Large intestine (tissue), 3 donors: ENCODE measurements at regions not wholly inside any gene's neighbourhood (a gene's known extent, or its start where the extent isn't known, plus 50 kb on each side); places are given as distances from the start of the nearest gene placed in this dataset.

Experiments
- DNase-seq, 2 donors: peaks; one replicate each; pipeline versions ENCODE4 v3.0.0 to v3.0.0-alpha.2; 2013
- H3K27ac ChIP-seq: one replicate; pipeline ENCODE4 v1.5.1; 2013; ENCODE audit warnings: low read length
- H3K27me3 ChIP-seq: 2 replicates; pipeline ENCODE4 v1.6.1; 2013; ENCODE audit warnings: low read length; ENCODE audit not compliant: control insufficient read depth, insufficient read depth
- H3K36me3 ChIP-seq: 2 replicates; pipeline ENCODE4 v1.6.1; 2013; ENCODE audit warnings: low read length; ENCODE audit not compliant: control insufficient read depth, insufficient read depth
- H3K4me1 ChIP-seq: one replicate; pipeline ENCODE4 v1.6.1; 2013; ENCODE audit warnings: low read length; ENCODE audit not compliant: control insufficient read depth, insufficient read depth
- H3K4me3 ChIP-seq: one replicate; pipeline ENCODE4 v1.5.1; 2013; ENCODE audit warnings: low read length
- H3K9me3 ChIP-seq: one replicate; pipeline ENCODE4 v1.6.1; 2013; ENCODE audit warnings: mild to moderate bottlenecking, low read depth, low read length, moderate library complexity; ENCODE audit not compliant: control insufficient read depth
- WGBS: methylation state at CpG from one replicate; pipeline ENCODE4 v1.1.5; 2013; ENCODE audit warnings: low lambda C conversion rate; ENCODE audit not compliant: insufficient coverage; 5-methylcytosine and 5-hydroxymethylcytosine counted together

DNA sequence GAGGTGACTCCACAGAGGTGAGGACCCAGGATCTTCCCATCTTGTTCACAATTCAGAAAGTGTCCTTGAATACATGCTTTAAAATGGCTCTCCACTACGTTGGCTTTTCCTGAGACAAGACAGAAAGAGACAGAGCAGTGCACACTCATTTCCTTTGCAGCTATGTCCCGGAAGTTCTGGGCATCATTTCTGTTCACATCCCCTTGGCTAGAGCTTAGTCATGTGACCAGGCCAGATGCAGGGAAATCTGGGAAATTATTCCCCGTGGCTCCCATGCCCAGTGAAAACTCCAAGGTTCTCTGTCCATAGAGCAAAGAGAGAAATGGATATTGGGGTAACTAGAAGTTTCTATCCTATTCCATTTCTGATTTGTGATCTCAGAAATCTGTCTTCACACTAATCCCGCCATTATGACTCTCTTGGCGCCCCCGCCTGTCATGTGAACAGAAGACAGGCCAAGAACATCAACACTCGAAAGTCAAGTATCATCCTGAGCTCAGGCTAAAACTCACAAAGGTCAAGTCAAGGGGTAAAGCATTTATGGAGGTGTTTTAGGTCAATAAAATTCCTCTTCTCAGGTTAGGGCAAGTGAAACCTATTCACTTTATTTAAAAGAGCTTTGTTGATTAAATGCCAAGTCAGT is 251.4 kb upstream of the HABP2 start:
- 81% methylated on average over 4 of the region's 7 CpGs for WGBS
- Histone ChIP-seq H3K27ac (no peak overlapping the region), H3K4me3 (no peak overlapping the region), H3K9me3 (no peaks in the 10 kb centered on the region), H3K4me1 (no peaks in the 10 kb centered on the region), H3K27me3 (peaks cover 8% of the 10 kb centered on the region), H3K36me3 (no peaks in the 10 kb centered on the region)
- no peak for DNase-seq

DNA sequence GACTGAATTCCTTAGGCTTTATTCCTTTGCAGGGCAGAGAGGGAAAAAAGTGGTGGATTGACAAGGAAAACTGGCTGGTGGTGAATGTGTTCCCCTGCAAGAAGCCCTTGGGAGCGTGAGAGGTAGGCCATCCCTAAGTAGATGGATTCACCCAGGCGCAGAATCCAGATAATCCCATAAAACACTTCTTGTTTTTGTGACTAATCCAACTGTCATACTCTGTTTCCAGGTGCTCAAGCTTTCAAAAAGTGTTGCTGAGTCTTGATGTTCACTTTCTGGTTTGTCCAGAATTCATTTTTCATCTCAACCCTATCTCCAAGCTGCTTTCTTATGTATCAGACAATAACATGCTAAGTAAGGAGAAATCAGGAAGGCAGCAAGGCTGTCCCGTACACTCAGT is 250.8 kb upstream of the HABP2 start:
- Histone ChIP-seq H3K36me3 (no peaks in the 10 kb centered on the region), H3K4me3 (no peak overlapping the region), H3K4me1 (no peaks in the 10 kb centered on the region), H3K27me3 (peaks cover 8% of the 10 kb centered on the region), H3K27ac (no peak overlapping the region), H3K9me3 (no peaks in the 10 kb centered on the region)
- no CpG with 5 or more reads among the region's 3 CpGs for WGBS
- no peak for DNase-seq

DNA sequence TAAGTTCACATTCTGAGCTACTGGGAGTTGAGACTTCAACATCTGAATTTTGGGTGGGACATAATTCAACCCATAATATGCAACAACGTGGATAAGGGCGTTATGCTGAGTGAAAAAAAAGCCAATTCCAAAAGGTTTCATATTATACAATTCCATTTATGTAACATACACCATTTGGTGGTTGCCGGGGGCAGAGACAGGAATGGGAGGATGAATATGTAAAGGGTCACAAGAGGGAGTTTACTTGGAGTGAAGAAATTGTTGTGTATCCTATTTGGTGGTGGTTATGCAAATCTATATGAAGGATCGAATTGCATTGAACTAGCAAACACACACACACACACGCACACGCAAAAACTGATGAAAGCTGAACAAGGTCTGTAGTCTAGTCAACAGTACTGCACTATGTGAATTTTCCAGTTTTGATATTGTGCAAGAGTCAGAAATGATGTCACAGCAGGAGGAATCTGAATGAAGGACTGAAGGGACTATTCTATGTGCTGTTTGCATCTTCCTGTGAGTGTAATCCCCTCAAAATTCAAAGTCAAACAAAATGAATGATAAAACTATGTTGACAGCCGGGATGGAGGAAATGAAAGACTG is 249.2 kb upstream of the HABP2 start:
- no peaks in the 10 kb centered on the region for H3K4me1 ChIP-seq
- peaks cover 8% of the 10 kb centered on the region for H3K27me3 ChIP-seq
- 40% methylated on average over 1 of the region's 7 CpGs for WGBS
- no peak for DNase-seq
- H3K4me3 ChIP-seq, result no peak overlapping the region
- H3K36me3 ChIP-seq, result no peaks in the 10 kb centered on the region
- no peaks in the 10 kb centered on the region for H3K9me3 ChIP-seq
- H3K27ac ChIP-seq, result no peak overlapping the region

DNA sequence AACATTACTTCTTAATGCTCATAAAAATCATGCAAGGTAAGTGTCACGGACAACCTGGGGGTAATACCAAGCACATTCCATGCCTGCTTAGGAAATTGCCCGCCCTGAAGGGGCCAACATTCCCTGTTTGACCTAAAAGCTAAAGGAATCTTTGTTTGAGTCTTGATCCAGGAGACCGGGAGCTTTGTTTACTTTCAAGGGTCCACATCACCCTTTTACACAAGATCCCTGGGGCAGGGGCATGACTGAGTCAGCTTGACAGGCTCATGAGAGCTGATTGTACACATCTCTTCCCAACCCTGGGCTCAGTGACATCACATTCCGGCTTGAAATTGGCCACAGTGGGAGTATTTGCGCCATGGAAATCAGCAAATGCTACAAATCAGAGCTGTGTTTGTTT is 248.1 kb upstream of the HABP2 start:
- DNase-seq, result no peak
- Histone ChIP-seq H3K4me3 (no peak overlapping the region), H3K36me3 (no peaks in the 10 kb centered on the region), H3K9me3 (no peaks in the 10 kb centered on the region), H3K27ac (no peak overlapping the region), H3K4me1 (no peaks in the 10 kb centered on the region), H3K27me3 (peaks cover 8% of the 10 kb centered on the region)
- WGBS, result 60% methylated on average over 1 of the region's 5 CpGs

DNA sequence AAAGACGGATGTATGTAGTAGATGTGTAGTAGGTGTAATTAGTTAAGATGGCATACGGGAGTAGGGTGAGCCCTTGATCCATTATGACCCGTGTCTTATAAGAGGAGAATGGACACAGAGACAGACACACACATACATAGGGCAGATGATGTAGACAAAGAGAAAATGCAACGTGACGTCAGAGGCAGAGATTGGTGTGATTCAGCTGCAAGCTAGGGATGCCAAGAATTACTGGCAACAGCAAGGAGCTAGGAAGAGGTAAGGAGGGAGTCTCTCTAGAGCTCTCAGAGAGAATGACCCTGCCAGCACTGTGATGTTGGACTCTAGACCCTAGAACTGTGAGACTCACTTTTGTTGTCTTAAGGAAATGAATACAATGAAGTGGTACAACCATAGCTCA is 247.0 kb upstream of the HABP2 start:
- no peaks in the 10 kb centered on the region for H3K9me3 ChIP-seq
- no peak for DNase-seq

DNA sequence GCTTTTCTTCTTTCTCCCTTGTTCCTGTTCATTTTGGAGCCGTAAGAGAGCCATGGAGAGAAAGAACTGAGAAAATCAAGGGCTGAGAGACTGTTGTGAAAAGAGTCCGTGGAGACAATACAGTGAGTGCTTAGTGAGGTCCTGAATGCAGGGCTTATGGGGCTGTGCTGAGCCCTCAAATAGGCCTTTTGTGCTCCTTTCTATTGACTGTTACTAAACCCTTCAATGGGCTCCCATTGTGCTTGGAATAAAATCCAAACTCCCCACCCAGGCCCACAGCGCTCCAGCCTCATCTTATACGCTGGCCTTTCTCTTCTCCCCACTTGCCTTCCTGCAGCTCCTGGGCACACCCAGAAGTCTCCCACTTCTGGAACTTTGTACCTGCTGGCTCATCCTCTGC is 243.1 kb upstream of the HABP2 start:
- no peak for DNase-seq
- no peaks in the 10 kb centered on the region for H3K4me1 ChIP-seq
- 100% methylated on average over 1 of the region's 4 CpGs for WGBS
- no peaks in the 10 kb centered on the region for H3K9me3 ChIP-seq
- peaks cover 2% of the 10 kb centered on the region for H3K27me3 ChIP-seq
- H3K36me3 ChIP-seq, result no peaks in the 10 kb centered on the region
- no peak overlapping the region for H3K27ac ChIP-seq
- H3K4me3 ChIP-seq, result no peak overlapping the region

More for the DNA sequence above, 247.0 kb upstream of the HABP2 start:
- Histone ChIP-seq H3K27me3 (peaks cover 8% of the 10 kb centered on the region), H3K4me3 (no peak overlapping the region), H3K4me1 (no peaks in the 10 kb centered on the region), H3K36me3 (no peaks in the 10 kb centered on the region), H3K27ac (no peak overlapping the region)
- no CpG with 5 or more reads among the region's 5 CpGs for WGBS

DNA sequence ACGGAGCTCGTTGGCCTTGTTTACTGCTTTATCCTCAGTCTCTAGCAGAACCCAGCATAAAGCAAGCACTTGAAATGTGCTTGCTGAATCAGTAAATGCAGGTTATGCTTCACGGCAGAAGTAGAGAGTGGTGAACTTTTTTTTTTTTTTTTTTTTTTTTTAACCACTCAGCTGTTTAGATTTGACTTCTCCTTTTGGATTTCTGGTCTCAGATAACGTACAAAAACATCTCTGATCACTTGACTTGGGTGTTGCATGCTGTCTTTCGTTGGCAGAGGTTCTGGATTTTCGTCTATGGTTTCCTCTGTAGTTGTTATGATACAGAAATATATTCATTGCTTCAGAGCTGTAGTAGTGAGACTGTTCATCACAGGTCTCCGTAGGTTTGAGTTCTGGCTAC is 242.5 kb upstream of the HABP2 start:
- Histone ChIP-seq H3K27me3 (no peaks in the 10 kb centered on the region), H3K36me3 (no peaks in the 10 kb centered on the region), H3K27ac (no peak overlapping the region), H3K9me3 (no peaks in the 10 kb centered on the region), H3K4me1 (no peaks in the 10 kb centered on the region), H3K4me3 (no peak overlapping the region)
- no CpG with 5 or more reads among the region's 7 CpGs for WGBS
- DNase-seq, result no peak

DNA sequence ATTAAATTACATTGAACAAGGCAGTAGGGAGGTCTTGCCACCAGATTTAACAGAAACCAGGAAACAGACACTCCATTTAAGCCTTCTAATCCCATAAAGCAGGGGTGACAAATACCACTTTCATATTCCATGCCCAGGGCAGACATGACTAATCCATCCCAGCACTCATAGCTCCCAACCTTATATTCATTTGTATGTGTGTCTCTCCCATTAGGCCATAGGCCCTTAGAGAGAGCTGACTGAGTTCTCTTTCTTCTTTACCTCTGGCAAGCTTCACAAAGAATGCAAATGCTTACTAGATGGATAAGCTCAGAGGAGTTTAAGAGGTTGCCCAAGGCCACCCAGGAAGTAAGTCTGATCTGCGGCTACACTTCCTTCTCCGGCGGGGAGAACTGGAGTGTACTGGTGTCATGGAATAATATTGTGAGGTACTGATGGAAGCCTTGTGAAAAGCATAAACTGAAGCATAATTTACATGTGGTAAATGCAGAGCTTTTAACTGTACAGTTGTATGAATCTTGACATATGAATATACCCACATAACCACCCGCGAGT is 239.7 kb upstream of the HABP2 start:
- Histone ChIP-seq H3K27ac (no peak overlapping the region), H3K4me3 (no peak overlapping the region), H3K27me3 (peaks cover 3% of the 10 kb centered on the region), H3K9me3 (no peaks in the 10 kb centered on the region), H3K36me3 (no peaks in the 10 kb centered on the region), H3K4me1 (no peaks in the 10 kb centered on the region)
- DNase-seq, result no peak
- WGBS, result 100% methylated on average over 2 of the region's 5 CpGs

DNA sequence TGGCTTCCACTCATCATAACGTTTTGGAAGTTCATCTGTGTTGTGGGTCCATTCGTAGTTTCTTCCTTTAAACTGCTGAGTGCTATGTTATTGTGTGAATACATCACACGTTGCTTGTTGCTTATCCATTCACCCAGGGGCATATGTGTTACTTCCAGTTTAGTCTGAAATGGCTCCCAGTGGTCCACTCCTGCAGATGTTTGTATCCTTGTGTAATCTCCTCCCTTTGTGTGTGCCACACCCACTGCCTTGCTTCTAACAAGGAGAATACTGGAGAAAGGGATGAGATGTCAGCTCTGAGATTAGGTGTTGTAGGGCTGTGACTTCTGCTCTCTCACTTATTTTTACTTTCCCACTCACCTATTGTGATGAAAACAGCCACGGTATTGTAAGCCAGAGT is 239.1 kb upstream of the HABP2 start:
- Histone ChIP-seq H3K36me3 (no peaks in the 10 kb centered on the region), H3K27me3 (peaks cover 3% of the 10 kb centered on the region), H3K4me1 (no peaks in the 10 kb centered on the region), H3K27ac (no peak overlapping the region), H3K9me3 (no peaks in the 10 kb centered on the region), H3K4me3 (no peak overlapping the region)
- no peak for DNase-seq
- 100% methylated on average over 1 of the region's 4 CpGs for WGBS

DNA sequence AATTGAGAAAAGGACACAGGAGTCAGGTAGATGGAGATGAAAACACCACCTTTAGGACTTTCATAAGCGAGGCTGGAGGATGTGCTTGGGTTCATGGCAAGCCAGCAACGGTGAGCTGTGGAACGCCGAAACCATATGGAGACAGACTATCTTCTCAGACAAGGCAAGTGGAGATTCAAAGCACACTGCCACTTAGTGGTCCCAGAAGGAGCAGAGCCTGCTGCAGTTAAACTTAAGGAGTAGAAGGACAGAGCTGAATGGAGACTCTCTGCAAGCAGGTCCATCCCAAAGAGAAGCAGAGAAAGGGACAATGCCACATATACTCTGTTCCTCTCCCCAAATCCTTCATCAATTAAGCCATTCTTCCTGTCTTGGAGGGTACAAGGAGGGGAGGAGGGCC is 236.3 kb upstream of the HABP2 start:
- H3K36me3 ChIP-seq, result no peaks in the 10 kb centered on the region
- peaks cover 6% of the 10 kb centered on the region for H3K27me3 ChIP-seq
- no peaks in the 10 kb centered on the region for H3K9me3 ChIP-seq
- no peak overlapping the region for H3K4me3 ChIP-seq
- no peak for DNase-seq
- WGBS, result 100% methylated on average over 1 of the region's 4 CpGs
- no peak overlapping the region for H3K27ac ChIP-seq
- H3K4me1 ChIP-seq, result no peaks in the 10 kb centered on the region

DNA sequence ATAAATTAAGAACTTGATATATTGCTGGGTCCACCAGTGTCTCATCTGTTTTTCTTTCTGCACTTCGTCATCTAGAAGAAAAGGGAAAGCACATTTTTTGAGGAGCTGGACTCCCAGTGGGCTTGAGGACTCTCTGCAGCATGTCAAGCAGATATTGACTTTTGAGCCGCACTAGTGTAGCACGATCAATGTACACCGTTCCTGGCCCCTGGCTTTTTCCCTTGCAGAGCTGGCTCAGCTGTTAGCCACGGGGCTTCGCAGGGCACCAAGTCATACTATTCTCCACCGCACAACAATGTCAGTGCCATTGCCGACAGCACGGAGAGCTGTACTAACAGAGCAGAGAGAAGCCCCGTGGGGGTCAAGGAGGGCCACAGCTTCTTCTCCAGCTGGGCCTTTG is 235.4 kb upstream of the HABP2 start:
- peaks cover 6% of the 10 kb centered on the region for H3K27me3 ChIP-seq
- no CpG with 5 or more reads among the region's 10 CpGs for WGBS
- no peaks in the 10 kb centered on the region for H3K4me1 ChIP-seq
- H3K9me3 ChIP-seq, result no peaks in the 10 kb centered on the region
- no peak overlapping the region for H3K4me3 ChIP-seq
- H3K36me3 ChIP-seq, result no peaks in the 10 kb centered on the region
- H3K27ac ChIP-seq, result no peak overlapping the region
- DNase-seq, result no peak
